ENCODE measurements at regions not wholly inside any gene's neighbourhood (a gene's known extent, or its start where the extent isn't known, plus 50 kb on each side); places are given as distances from the start of the nearest gene placed in this dataset.
"Not testable (repeated sequence)": the region's sequence is repeated elsewhere in the genome, so short reads cannot be mapped to it uniquely, and the experiment has no call there.

GRCh38 chr16:86338403-86339115 lies 171.8 kb upstream of the FOXF1 start:
- DNase-seq = no peak

- no peak for DNase-seq
Measured at GRCh38 chr16:86342161-86342834, 168.0 kb upstream of the FOXF1 start.

- DNase-seq = no peak
Measured at GRCh38 chr16:86343027-86343795, 167.1 kb upstream of the FOXF1 start.

- peak; percentile 23 for DNase-seq
Measured at GRCh38 chr16:86343796-86344585, 166.3 kb upstream of the FOXF1 start.

GRCh38 chr16:86344586-86344871 lies 165.8 kb upstream of the FOXF1 start:
- DNase-seq = no peak

GRCh38 chr16:86344881-86345280 lies 165.4 kb upstream of the FOXF1 start:
- no peak for DNase-seq

GRCh38 chr16:86345516-86345915 lies 164.8 kb upstream of the FOXF1 start:
- no peak for DNase-seq

GRCh38 chr16:86346034-86346433 lies 164.3 kb upstream of the FOXF1 start:
- no peak for DNase-seq

GRCh38 chr16:86347090-86347489 lies 163.2 kb upstream of the FOXF1 start:
- DNase-seq = no peak

- DNase-seq = no peak
Measured at GRCh38 chr16:86347916-86348555, 162.3 kb upstream of the FOXF1 start.

- no peak for DNase-seq
Measured at GRCh38 chr16:86349338-86349900, 160.9 kb upstream of the FOXF1 start.

GRCh38 chr16:86350289-86350688 lies 160.0 kb upstream of the FOXF1 start:
- no peak for DNase-seq

- no peak for DNase-seq
Measured at GRCh38 chr16:86351041-86351784, 159.1 kb upstream of the FOXF1 start.

- not testable (repeated sequence) for DNase-seq
Measured at GRCh38 chr16:86351785-86352139, 158.6 kb upstream of the FOXF1 start.

GRCh38 chr16:86353148-86353547 lies 157.2 kb upstream of the FOXF1 start:
- no peak for DNase-seq

GRCh38 chr16:86353948-86354347 lies 156.4 kb upstream of the FOXF1 start:
- DNase-seq = no peak

GRCh38 chr16:86354641-86355513 lies 155.4 kb upstream of the FOXF1 start:
- DNase-seq = no peak

GRCh38 chr16:86355531-86355930 lies 154.8 kb upstream of the FOXF1 start:
- no peak for DNase-seq

GRCh38 chr16:86355951-86356350 lies 154.4 kb upstream of the FOXF1 start:
- DNase-seq = no peak

- DNase-seq = no peak
Measured at GRCh38 chr16:86356804-86357203, 153.5 kb upstream of the FOXF1 start.

GRCh38 chr16:86357303-86357702 lies 153.0 kb upstream of the FOXF1 start:
- DNase-seq = no peak

All from NCI-H1105 (cell line).